NCI-H2081 (cell line): ENCODE measurements at regions not wholly inside any gene's neighbourhood (a gene's known extent, or its start where the extent isn't known, plus 50 kb on each side); places are given as distances from the start of the nearest gene placed in this dataset.

Experiments
- DNase-seq, 2 experiments: peaks; one replicate each; lab custom pipeline; 2025; lab: John Stamatoyannopoulos, UW

GRCh38 chr5:6806668-6807067 lies 93.4 kb downstream of the TENT4A start:
- DNase-seq: no peak

- DNase-seq: no peak
These were observed 95.2 kb downstream of the TENT4A start for GRCh38 chr5:6808462-6808861.

- no peak for DNase-seq
These were observed 97.6 kb downstream of the TENT4A start for GRCh38 chr5:6810641-6811405.

GRCh38 chr5:6812091-6812490 lies 98.9 kb downstream of the TENT4A start:
- no peak for DNase-seq

- DNase-seq: peak; percentile 81 to 95
These were observed 99.8 kb downstream of the TENT4A start for GRCh38 chr5:6812800-6813731.

- no peak for DNase-seq
These were observed 101.6 kb downstream of the TENT4A start for GRCh38 chr5:6814816-6815215.

- no peak for DNase-seq
These were observed 105.6 kb downstream of the TENT4A start for GRCh38 chr5:6818594-6819511.

- DNase-seq: peak in 1 of 2 experiments; percentile 50
These were observed 106.3 kb downstream of the TENT4A start for GRCh38 chr5:6819521-6819920.

GRCh38 chr5:6820851-6821479 lies 107.7 kb downstream of the TENT4A start:
- peak; percentile 80 to 87 for DNase-seq

GRCh38 chr5:6822068-6822467 lies 108.8 kb downstream of the TENT4A start:
- no peak for DNase-seq

- DNase-seq: no peak
These were observed 109.5 kb downstream of the TENT4A start for GRCh38 chr5:6822556-6823343.

GRCh38 chr5:6823996-6824395 lies 110.8 kb downstream of the TENT4A start:
- no peak for DNase-seq

GRCh38 chr5:6825678-6826244 lies 112.5 kb downstream of the TENT4A start:
- DNase-seq: no peak

GRCh38 chr5:6826756-6827155 lies 113.5 kb downstream of the TENT4A start:
- DNase-seq: no peak

GRCh38 chr5:6827526-6828219 lies 114.4 kb downstream of the TENT4A start:
- no peak for DNase-seq

- DNase-seq: no peak
These were observed 116.0 kb downstream of the TENT4A start for GRCh38 chr5:6829150-6829784.

- no peak for DNase-seq
These were observed 117.5 kb downstream of the TENT4A start for GRCh38 chr5:6830643-6831239.
